GM21360 (cell line): ENCODE measurements at regions not wholly inside any gene's neighbourhood (a gene's known extent, or its start where the extent isn't known, plus 50 kb on each side); places are given as distances from the start of the nearest gene placed in this dataset.

Experiments used
- ATAC-seq: cut with Tn5 transposase; IDR thresholded peaks from one replicate; pipeline ENCODE4 v1.9.1; 2021; ENCODE audit warnings: mild to moderate bottlenecking, moderate library complexity; ENCODE audit not compliant: unreplicated experiment

DNA sequence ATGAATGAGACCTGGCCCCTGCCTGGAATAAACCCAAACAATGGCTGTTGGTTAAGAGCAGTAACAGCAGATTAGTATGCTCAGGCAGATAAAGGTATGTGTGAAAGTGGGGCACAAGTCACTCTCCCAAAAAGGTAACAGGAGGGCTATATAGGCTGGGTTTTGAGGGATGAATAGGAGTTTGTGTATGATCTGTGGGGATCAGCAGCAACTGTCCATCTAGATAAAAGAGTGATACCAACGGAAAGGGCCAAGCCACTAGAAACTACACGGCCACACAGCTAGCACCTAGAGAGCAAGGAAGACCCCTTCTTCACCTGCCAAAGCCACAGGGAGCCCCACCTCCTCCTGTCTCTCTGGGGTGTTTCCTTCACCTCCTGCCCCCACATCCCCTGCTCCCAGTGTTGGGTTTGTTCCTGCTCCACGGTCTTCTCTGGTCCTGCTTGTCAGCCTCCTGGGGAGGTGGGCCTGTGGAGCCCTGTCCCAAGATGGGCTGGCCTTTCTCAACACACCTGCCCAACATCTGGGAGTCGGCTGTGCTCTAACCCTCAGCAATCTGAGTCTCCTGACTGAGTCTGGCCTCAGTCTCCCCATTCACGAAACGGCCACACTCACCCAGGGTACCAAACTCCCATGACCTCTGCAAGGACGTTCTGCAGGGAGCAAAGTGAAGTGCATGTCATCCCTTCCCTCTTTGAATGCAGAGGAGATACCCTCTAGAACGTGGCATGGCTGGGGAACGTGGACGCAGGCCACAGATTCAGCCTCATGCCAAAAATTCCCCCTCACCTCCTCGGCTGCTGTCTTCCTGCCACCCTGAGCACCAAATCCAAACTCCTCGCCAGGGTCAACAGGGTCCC lies 108.2 kb downstream of the NCOR2 start:
- ATAC-seq, result no peak

- ATAC-seq, result no peak
Observed at GRCh38 chr12:124458220-124458991, 109.0 kb downstream of the NCOR2 start.

DNA sequence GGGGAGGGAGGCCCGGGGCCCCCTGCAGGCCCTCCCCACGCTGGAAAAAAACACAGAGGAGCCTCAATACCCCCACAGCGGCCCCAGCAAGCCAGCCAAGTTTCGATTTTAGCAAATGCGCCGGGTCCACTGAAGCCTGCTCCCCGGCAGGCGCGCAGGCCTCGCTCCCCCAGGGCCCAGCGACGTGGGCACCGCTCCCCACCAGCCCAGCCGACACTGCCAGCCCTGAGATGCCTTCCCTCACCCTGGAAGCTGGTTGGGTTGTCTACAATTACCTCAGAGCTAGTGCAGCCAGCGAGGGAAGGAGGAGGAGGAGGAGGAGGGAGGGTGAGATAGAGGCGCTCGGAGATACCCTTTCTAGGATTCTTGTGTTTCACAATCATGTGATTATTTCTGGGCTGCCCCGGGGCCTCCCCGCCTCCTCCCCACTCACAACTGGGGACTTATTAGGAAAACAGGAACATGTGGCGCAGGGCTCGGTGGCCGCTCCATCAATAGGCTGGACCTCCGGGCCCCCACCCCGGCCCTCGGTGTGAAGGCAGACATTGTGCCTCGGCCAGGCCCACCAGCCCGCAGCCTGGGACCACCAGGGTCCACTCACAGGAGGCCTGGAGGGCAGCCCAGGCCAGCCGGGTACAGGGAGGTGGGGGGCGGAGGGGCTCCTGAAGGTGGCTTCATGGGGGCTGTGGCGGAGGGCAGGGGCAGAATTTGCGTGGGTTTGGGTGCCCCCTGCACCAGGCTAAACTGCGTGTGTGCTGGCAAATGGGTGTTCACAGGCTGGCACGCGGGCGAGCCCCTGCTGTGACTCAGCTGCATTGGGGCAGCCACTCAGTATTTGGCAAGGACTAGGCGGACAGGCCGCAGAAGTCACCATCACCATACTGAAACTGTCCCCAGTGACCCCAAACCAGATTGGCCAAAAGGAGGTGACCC lies 109.9 kb downstream of the NCOR2 start:
- ATAC-seq, result peak; percentile 35

DNA sequence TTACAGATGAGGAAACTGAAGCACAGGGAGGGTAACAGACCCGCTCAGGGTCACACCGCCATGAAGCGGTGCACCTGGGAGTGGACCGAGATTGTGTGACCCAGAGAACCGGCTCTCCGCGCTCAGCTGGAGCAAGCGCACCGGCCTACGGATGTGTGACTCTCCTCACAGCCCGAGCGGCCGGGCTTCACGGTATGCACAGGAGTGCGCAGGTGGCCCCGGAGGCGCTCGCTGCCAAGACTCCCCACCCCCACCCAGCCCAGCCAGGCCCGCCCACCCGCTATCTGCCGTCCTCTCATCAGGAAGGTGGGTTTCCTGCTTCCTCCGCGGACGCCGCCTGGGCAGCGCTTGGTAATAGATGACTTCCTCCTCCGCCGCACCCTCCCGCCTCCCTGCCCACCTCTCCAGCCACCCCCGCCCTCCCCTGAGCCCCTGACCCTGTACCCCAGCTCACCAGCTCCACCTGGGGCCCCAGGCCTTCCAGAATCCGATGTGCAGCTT lies 110.7 kb downstream of the NCOR2 start:
- ATAC-seq, result no peak

DNA sequence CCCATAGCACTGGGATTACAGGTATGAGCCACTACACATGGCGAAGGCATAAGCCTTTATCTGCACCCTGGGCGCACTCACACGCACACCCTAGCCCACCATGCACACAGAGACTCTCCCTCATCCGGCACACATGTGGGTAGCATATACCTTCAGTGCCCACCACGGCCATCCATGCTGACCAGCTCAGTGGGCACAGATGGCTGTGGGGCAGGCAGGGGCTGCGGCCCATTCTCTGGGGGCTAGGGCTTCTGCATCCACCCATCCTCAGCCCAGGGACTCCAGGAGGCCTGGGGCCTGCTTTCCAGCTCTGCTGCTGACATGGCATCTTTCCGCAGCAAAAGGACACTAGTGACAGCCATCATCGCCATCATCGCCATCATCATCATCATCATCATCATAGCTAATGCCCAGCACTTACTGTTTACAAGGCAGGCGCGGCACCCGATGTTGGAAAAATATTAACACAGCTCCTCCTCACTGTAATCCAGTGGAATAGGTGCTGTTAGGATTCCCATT lies 111.2 kb downstream of the NCOR2 start:
- no peak for ATAC-seq

DNA sequence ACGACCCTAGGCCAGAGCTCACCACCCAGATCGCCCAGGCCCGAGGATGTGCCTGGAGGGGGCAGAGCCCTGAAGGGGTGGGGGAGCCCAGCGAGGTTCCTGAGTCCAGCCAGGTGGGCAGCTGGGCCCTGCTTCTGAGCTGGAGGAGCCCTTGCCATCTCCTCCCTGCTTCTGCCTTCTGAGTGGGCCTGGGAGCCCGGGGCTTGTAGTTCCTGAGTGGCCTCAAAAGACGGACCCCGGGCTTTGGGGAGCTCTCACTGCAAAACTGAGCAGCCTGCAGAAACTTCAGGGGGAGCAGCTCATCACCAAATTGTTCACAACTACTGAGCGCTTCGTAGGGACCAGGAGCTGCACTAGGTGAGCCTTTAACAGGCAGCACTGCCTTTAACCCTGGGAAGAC lies 112.1 kb downstream of the NCOR2 start:
- no peak for ATAC-seq

DNA sequence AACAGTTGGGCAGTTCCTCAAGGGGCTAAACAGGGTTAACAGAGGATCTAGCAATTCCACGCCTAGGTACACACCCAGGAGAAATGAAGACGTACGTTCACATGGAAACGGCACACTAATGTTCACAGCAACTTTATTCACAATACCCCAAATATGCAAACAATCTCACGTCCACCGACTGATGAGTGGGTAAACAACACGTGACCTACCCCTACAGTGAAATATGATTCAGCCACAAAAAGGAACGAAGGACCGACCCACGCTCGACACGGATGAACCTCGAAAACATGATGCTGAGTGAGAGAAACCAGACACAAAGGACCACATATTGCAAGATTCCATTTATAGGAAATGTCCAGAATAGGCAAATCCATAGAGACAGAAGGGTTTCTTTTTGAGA lies 112.7 kb downstream of the NCOR2 start:
- no peak for ATAC-seq

DNA sequence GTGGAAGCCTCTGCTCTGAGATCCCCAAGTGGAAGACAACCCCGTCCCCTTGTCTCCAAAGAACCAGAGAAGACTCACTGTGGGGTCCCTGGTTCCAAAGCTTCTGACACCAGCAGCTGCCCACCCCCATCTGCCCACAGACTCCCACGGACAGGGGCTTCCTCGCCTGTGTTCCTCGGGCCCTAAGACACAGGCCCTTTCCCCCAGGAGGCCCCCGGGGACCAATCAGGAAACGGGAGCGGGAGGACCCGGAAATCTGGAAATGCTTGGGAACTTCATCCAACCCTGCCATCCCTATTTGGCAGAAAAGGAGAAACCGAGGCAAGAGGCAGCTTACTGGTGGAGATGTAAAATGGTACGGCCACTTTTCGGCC lies 113.1 kb downstream of the NCOR2 start:
- ATAC-seq, result no peak

DNA sequence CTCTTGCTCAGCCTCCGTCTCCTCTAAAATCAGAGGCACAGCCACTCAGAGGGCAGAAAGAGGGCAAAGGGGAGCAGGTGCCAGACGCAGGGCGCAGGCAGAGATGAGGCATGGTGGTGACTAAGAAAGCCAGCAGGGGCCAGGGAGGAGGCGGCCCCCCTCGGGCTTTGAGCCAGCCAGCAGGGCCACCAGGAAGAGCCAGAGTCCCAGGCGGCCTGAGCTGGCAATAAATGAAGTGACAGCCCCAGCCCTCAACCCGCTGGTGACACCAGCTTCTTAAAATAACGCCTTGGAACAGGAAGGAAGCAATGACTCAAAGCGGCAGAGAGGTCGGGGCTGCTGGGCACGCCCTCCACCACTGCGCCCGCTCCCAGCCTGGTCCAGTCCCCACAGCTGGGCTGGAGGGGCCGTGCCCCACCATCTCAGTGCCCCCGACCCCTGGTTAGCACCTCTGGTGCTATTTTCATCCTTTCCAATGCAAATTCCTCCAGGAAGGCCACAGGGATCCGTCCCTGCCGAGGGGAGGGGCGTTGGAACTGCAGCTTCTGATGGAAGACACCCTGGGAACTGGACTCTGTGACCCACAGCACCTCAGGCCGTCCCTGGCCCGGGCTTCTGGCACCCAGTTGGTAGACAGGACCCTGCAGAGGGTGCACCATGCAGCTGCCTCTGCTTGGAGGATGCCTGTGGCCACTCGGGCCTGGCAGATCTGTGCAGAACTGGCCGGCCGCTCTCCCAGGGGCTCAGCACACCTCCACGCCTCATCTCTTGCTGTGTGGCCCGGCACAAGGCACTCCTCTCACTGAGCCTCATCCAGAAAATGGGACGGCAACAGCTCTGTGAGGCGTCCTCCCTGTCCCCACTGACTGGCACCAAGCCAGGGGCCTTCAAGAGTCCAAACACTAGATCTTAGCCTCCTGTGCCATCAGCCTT lies 113.7 kb downstream of the NCOR2 start:
- peak; percentile 58 for ATAC-seq

GRCh38 chr12:124452576-124453331 lies 114.7 kb downstream of the NCOR2 start:
- peak; percentile 1 for ATAC-seq

DNA sequence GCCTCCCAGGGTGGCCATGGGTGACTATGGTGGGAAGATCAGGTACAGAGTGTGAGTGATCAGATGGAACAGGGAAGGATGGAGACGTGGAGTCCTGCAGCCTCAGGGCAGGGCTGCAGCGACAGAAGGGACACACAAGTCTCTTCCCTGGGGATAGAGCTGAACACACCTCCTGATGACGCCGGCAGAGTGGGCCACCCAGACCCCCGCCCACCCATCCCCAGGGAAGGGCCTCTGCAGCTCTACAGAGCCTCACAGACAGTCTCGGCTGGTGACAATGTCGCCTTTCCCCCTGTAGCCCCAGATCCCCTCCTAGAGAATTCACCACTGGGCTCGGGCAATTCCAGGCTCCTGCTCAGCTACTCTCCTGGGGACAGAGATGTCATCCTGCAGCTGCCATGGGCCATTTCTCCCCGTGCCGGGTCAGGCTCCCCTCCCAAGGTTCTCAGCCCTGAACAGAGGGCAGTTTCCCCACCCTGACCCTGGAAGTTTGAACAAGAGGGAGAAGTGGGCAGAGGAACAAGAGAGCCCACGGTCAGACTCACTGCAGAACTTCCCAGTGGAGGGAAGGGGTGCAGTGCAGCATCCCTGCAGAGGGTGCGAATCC lies 115.7 kb downstream of the NCOR2 start:
- no peak for ATAC-seq

- ATAC-seq, result no peak
Observed at GRCh38 chr12:124451016-124451415, 116.4 kb downstream of the NCOR2 start.

- no peak for ATAC-seq
Observed at GRCh38 chr12:124450376-124450750, 117.0 kb downstream of the NCOR2 start.

GRCh38 chr12:124449623-124450375 lies 117.6 kb downstream of the NCOR2 start:
- no peak for ATAC-seq

- no peak for ATAC-seq
Observed at GRCh38 chr12:124448955-124449622, 118.3 kb downstream of the NCOR2 start.

DNA sequence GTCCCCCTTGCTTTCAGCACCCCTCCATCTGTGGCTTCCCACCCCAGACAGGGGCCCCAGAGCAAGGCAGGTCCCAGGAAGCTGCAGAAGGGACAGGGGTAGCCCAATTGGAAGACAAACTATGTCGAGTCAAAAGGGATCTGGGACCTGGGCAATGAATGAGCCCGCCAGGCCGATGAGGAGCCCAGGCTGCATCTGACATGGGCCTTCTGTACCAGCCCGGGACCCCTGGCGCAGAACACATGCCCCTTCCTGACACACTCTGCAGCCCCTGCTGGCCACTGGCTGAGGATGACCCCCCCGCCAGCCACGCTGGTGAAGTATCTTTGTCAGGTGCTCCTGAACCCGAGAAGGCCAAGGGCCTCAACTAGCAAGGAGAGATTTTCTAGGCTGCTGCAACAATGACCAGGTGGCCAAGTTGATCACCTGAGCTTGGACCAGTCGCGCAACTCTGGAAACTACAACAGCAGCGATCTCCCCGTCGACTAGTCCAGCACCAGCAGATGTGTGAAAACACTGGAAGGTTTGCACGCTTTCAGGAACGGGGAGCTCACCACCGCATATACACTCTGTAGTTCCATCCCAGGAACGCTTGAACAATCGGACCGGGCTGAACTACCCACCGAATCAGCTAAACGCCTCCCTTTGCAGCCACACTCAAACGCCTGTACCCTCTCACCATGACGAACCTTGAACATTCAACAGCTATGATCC lies 119.0 kb downstream of the NCOR2 start:
- no peak for ATAC-seq

- no peak for ATAC-seq
Observed at GRCh38 chr12:124446364-124446763, 121.0 kb downstream of the NCOR2 start.
